Lower leg skin (tissue), 3 donors: ENCODE measurements at regions not wholly inside any gene's neighbourhood (a gene's known extent, or its start where the extent isn't known, plus 50 kb on each side); places are given as distances from the start of the nearest gene placed in this dataset.

Source experiments
- POLR2A ChIP-seq, 2 donors: fragments of 450-650 bp; IDR thresholded peaks; one replicate each; pipeline ENCODE4 v1.6.1; 2016 to 2017; ENCODE audit warnings: antibody characterized with exemption in 2 of 2, mild to moderate bottlenecking in 1 of 2, moderate library complexity in 1 of 2
- TF ChIP-seq, protein P1 (sequence below), 3 donors: fragments of 450-650 bp; IDR thresholded peaks; one replicate each; pipeline ENCODE4 v1.5.1; 2016; ENCODE audit warnings: antibody characterized with exemption in 3 of 3, mild to moderate bottlenecking in 3 of 3, moderate library complexity in 2 of 3

DNA sequence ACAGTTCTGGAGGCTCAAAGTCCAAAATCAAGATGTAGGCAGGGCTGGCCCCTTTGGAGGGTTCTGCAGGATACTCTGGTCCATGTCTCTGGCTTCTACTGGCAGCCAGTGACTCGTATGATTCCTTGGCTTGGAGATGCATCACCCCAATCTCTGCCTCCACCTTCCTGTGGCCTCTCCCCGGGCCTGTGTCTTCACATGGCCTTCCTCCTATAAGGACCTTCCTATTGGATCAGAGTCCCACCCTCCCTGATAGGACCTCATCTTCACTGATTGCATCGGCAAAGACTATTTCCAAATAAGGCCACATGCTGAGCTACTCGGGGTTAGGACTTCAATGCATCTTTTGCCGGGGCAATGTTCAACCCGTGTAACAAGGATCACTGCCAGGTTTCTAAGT is 509.0 kb downstream of the CD83 start:
- TF ChIP-seq, protein P1, sequence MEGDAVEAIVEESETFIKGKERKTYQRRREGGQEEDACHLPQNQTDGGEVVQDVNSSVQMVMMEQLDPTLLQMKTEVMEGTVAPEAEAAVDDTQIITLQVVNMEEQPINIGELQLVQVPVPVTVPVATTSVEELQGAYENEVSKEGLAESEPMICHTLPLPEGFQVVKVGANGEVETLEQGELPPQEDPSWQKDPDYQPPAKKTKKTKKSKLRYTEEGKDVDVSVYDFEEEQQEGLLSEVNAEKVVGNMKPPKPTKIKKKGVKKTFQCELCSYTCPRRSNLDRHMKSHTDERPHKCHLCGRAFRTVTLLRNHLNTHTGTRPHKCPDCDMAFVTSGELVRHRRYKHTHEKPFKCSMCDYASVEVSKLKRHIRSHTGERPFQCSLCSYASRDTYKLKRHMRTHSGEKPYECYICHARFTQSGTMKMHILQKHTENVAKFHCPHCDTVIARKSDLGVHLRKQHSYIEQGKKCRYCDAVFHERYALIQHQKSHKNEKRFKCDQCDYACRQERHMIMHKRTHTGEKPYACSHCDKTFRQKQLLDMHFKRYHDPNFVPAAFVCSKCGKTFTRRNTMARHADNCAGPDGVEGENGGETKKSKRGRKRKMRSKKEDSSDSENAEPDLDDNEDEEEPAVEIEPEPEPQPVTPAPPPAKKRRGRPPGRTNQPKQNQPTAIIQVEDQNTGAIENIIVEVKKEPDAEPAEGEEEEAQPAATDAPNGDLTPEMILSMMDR (IDR thresholded peaks at IDR 0.05) = no peak
- no peak for TF ChIP-seq POLR2A (IDR thresholded peaks at IDR 0.05)
